ENCODE measurements at regions not wholly inside any gene's neighbourhood (a gene's known extent, or its start where the extent isn't known, plus 50 kb on each side); places are given as distances from the start of the nearest gene placed in this dataset.

GRCh38 chr5:74340476-74340875, 300.1 kb downstream of the ENC1 start:
- Histone ChIP-seq H3K27me3 (ENCODE audit: low read length) (no peaks in the 10 kb centered on the region), H3K9me2 (replicated peaks; ENCODE audit: low read length) (no peaks in the 10 kb centered on the region), H3K4me1 (ENCODE audit: insufficient read depth, low read length) (peaks cover 24% of the 10 kb centered on the region), H3F3A (ENCODE audit: low read length, unreplicated experiment) (no peaks in the 10 kb centered on the region), H3K9ac (ENCODE audit: low read length) (no peak overlapping the region), H2AFZ (ENCODE audit: low read length) (no peak overlapping the region), H3K4me3 (ENCODE audit: low read length) (no peak overlapping the region), H3K79me2 (ENCODE audit: low read length) (no peaks in the 10 kb centered on the region), H4K20me1 (ENCODE audit: low read length) (no peaks in the 10 kb centered on the region), H3K4me2 (ENCODE audit: low read length) (no peak overlapping the region), H3K27ac (ENCODE audit: low read length) (no peak overlapping the region), H3K36me3 (ENCODE audit: low read depth, low read length) (no peaks in the 10 kb centered on the region), H3K9me3 (ENCODE audit: low read length) (no peaks in the 10 kb centered on the region)
- DNase-seq (no peak), ATAC-seq (no peak)
- TF ChIP-seq EZH2 (IDR thresholded peaks at IDR 0.05; ENCODE audit: low read length, unreplicated experiment) (no peak), CTCF (conservative IDR thresholded peaks at IDR 0.05; ENCODE audit: low read depth, low read length) (no peak), EZH2phosphoT487 (IDR thresholded peaks at IDR 0.05; ENCODE audit: borderline replicate concordance, low read length) (no peak)
- ChIA-PET POLR2A (ENCODE audit: unreplicated experiment) (no interaction called here), CTCF (no interaction called here)
- intact Hi-C loops (cut with micrococcal nuclease), result loop anchor here (5.0 kb wide), 2 partner anchors 52 to 302 kb away; partner anchors contain the start of gene ENC1
- no TSS peak for BruUV-seq (replicated peaks)

- no peaks in the 10 kb centered on the region for H3K27me3 ChIP-seq (ENCODE audit: low read length)
- no peaks in the 10 kb centered on the region for H3K36me3 ChIP-seq (ENCODE audit: low read depth, low read length)
- no peak overlapping the region for H3K27ac ChIP-seq (ENCODE audit: low read length)
- no peak overlapping the region for H3K4me2 ChIP-seq (ENCODE audit: low read length)
- no peak overlapping the region for H2AFZ ChIP-seq (ENCODE audit: low read length)
- DNase-seq (no peak), ATAC-seq (no peak)
- TF ChIP-seq EZH2 (IDR thresholded peaks at IDR 0.05; ENCODE audit: low read length, unreplicated experiment) (no peak), CTCF (conservative IDR thresholded peaks at IDR 0.05; ENCODE audit: low read depth, low read length) (no peak), EZH2phosphoT487 (IDR thresholded peaks at IDR 0.05; ENCODE audit: borderline replicate concordance, low read length) (no peak)
- H3K4me1 ChIP-seq (ENCODE audit: insufficient read depth, low read length), result peaks cover 10% of the 10 kb centered on the region
- BruUV-seq (replicated peaks), result no TSS peak
- H3K9me3 ChIP-seq (ENCODE audit: low read length), result no peaks in the 10 kb centered on the region
- POLR2A ChIA-PET (ENCODE audit: unreplicated experiment), result no interaction called here
- no peak overlapping the region for H3K4me3 ChIP-seq (ENCODE audit: low read length)
- CTCF ChIA-PET, result no interaction called here
- H4K20me1 ChIP-seq (ENCODE audit: low read length), result no peaks in the 10 kb centered on the region
- no peak overlapping the region for H3K9ac ChIP-seq (ENCODE audit: low read length)
- intact Hi-C loops (cut with micrococcal nuclease), result no loop called here
- H3K79me2 ChIP-seq (ENCODE audit: low read length), result no peaks in the 10 kb centered on the region
- H3F3A ChIP-seq (ENCODE audit: low read length, unreplicated experiment), result no peaks in the 10 kb centered on the region
- no peaks in the 10 kb centered on the region for H3K9me2 ChIP-seq (replicated peaks; ENCODE audit: low read length)
These were observed 302.6 kb downstream of the ENC1 start for GRCh38 chr5:74337984-74338310.

GRCh38 chr5:74337254-74337983, 303.1 kb downstream of the ENC1 start:
- POLR2A ChIA-PET (ENCODE audit: unreplicated experiment), result no interaction called here
- H3K79me2 ChIP-seq (ENCODE audit: low read length), result no peaks in the 10 kb centered on the region
- ATAC-seq (no peak), DNase-seq (no peak)
- H3K27me3 ChIP-seq (ENCODE audit: low read length), result no peaks in the 10 kb centered on the region
- no peak for TF ChIP-seq CTCF (conservative IDR thresholded peaks at IDR 0.05; ENCODE audit: low read depth, low read length)
- no peak for TF ChIP-seq EZH2phosphoT487 (IDR thresholded peaks at IDR 0.05; ENCODE audit: borderline replicate concordance, low read length)
- TF ChIP-seq EZH2 (IDR thresholded peaks at IDR 0.05; ENCODE audit: low read length, unreplicated experiment), result no peak
- peaks cover 5% of the 10 kb centered on the region for H3K4me1 ChIP-seq (ENCODE audit: insufficient read depth, low read length)
- no peak overlapping the region for H3K4me2 ChIP-seq (ENCODE audit: low read length)
- CTCF ChIA-PET, result no interaction called here
- no peak overlapping the region for H2AFZ ChIP-seq (ENCODE audit: low read length)
- no peaks in the 10 kb centered on the region for H3K9me2 ChIP-seq (replicated peaks; ENCODE audit: low read length)
- intact Hi-C loops (cut with micrococcal nuclease), result no loop called here
- BruUV-seq (replicated peaks), result no TSS peak
- H3K36me3 ChIP-seq (ENCODE audit: low read depth, low read length), result no peaks in the 10 kb centered on the region
- H3K27ac ChIP-seq (ENCODE audit: low read length), result no peak overlapping the region
- no peaks in the 10 kb centered on the region for H3K9me3 ChIP-seq (ENCODE audit: low read length)
- no peaks in the 10 kb centered on the region for H4K20me1 ChIP-seq (ENCODE audit: low read length)
- H3K4me3 ChIP-seq (ENCODE audit: low read length), result no peak overlapping the region
- H3F3A ChIP-seq (ENCODE audit: low read length, unreplicated experiment), result no peaks in the 10 kb centered on the region
- no peak overlapping the region for H3K9ac ChIP-seq (ENCODE audit: low read length)
